Chondrocyte (in vitro differentiated cells): ENCODE measurements at regions not wholly inside any gene's neighbourhood (a gene's known extent, or its start where the extent isn't known, plus 50 kb on each side); places are given as distances from the start of the nearest gene placed in this dataset.
"Not testable (repeated sequence)": the region's sequence is repeated elsewhere in the genome, so short reads cannot be mapped to it uniquely, and the experiment has no call there.

Experiments
- DNase-seq: peaks from one replicate; pipeline ENCODE4 v3.0.0; 2021; ENCODE audit warnings: mixed read lengths, low spot score
- H3K27ac Mint-ChIP-seq: one replicate; pipeline ENCODE4 v1.8.0; 2021; ENCODE audit warnings: mild to moderate bottlenecking, moderate library complexity, mixed read lengths; ENCODE audit not compliant: unreplicated experiment
- H3K27me3 Mint-ChIP-seq: 2 replicates; pipeline ENCODE4 v1.8.0; 2021; ENCODE audit warnings: low read depth, mixed read lengths
- H3K36me3 Mint-ChIP-seq: 2 replicates; pipeline ENCODE4 v1.8.0; 2021; ENCODE audit warnings: low read depth, mixed read lengths
- H3K4me1 Mint-ChIP-seq: 2 replicates; pipeline ENCODE4 v1.8.0; 2021; ENCODE audit warnings: low read depth, mild to moderate bottlenecking, mixed read lengths
- H3K4me3 Mint-ChIP-seq: one replicate; pipeline ENCODE4 v1.8.0; 2021; ENCODE audit warnings: mild to moderate bottlenecking, moderate library complexity, mixed read lengths; ENCODE audit not compliant: unreplicated experiment
- H3K9me3 Mint-ChIP-seq: 2 replicates; pipeline ENCODE4 v1.8.0; 2021; ENCODE audit warnings: low read depth, mixed read lengths
- TF ChIP-seq, protein P1 (sequence below): fragments of 200-600 bp; sonication (generic); IDR thresholded peaks from 2 replicates; pipeline ENCODE4 v1.5.0; 2021; ENCODE audit warnings: antibody characterized with exemption, mild to moderate bottlenecking, moderate library complexity

DNA sequence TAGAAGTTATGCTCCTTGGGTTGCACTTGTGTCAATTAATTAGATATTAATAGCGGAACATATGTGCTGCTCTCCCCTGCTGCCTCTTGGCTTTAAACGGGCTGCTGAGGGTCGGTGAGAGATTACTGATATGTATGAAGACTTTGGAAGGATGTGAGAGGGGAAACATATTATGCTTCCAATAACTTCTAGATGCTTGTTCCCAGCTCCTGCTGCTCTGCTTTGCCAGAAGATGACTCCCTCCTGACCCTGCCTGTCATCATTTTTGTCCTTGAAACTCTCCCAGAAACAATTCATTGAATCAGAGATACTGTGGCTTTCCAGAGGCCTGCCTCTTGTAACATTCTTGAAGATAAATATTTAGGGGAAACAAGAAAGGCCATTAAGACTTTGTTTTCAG lies 300.1 kb upstream of the STXBP6 start:
- H3K4me3 Mint-ChIP-seq, result no peak overlapping the region
- no peak for DNase-seq
- H3K27me3 Mint-ChIP-seq, result no peaks in the 10 kb centered on the region
- H3K4me1 Mint-ChIP-seq, result no peaks in the 10 kb centered on the region
- no peak overlapping the region for H3K27ac Mint-ChIP-seq
- peaks cover 10% of the 10 kb centered on the region for H3K9me3 Mint-ChIP-seq
- TF ChIP-seq, protein P1, sequence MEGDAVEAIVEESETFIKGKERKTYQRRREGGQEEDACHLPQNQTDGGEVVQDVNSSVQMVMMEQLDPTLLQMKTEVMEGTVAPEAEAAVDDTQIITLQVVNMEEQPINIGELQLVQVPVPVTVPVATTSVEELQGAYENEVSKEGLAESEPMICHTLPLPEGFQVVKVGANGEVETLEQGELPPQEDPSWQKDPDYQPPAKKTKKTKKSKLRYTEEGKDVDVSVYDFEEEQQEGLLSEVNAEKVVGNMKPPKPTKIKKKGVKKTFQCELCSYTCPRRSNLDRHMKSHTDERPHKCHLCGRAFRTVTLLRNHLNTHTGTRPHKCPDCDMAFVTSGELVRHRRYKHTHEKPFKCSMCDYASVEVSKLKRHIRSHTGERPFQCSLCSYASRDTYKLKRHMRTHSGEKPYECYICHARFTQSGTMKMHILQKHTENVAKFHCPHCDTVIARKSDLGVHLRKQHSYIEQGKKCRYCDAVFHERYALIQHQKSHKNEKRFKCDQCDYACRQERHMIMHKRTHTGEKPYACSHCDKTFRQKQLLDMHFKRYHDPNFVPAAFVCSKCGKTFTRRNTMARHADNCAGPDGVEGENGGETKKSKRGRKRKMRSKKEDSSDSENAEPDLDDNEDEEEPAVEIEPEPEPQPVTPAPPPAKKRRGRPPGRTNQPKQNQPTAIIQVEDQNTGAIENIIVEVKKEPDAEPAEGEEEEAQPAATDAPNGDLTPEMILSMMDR, result no peak
- H3K36me3 Mint-ChIP-seq, result no peaks in the 10 kb centered on the region

DNA sequence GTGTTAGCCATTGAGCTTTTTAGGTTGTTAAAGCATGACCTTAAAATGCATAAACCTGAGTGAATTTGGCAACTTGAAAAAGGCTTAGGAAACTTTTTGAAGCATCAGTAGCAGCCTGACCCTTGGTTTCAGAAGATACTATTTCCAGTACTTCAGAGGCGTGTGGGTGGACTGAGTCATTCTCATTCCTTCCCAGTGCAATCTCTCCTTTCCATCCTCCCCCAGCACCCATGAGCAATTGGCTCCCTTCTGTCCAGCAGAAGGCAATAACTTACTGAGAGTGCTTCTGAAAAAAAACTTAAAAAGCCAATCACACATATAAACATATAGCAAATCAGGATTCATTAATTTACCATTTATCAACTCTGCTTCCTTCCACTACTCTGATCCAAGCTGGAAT lies 299.3 kb upstream of the STXBP6 start:
- Mint-ChIP-seq H3K9me3 (peaks cover 13% of the 10 kb centered on the region), H3K36me3 (no peaks in the 10 kb centered on the region), H3K4me1 (no peaks in the 10 kb centered on the region), H3K27me3 (no peaks in the 10 kb centered on the region), H3K4me3 (no peak overlapping the region), H3K27ac (no peak overlapping the region)
- TF ChIP-seq, protein P1, result no peak
- no peak for DNase-seq

DNA sequence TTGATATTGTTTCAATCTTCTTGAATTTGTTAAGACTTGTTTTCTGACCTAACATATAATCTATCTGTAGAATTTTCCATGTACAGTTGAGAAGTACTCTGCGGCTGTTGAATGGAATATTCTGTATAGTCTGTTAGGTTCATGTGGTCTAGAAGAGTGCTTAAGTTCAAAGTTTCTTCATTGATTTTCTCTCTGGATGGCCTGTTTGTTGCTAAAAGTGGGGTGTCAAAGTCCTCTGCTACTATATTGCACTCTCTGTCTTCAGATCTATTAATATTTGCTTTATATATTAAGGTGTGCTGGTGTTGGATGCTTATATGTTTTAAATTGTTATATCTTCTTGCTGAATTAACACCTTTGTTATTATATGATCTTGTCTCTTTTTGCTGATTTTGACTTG lies 290.9 kb upstream of the STXBP6 start:
- TF ChIP-seq, protein P1, result no peak
- Mint-ChIP-seq H3K27me3 (no peaks in the 10 kb centered on the region), H3K36me3 (peaks cover 4% of the 10 kb centered on the region)

DNA sequence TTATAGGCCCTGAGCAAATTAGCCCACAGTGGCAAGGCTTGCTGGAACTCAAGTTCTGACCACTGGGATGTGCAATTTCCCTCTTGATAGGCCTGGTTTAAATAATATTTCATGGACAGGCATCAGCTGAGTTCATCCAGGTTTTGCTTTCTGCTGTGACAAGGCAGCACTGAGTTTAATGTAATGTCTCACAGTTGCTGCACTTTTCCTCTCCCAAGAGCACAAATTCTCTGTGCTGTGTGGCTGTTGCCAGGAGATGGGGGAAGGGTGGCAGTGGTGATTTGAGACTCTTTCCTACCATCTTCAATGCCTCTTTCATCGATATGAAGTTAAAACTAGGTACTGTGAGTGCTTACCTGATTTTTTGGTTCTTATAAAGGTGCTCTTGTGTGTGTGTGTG lies 272.8 kb upstream of the STXBP6 start:
- Mint-ChIP-seq H3K36me3 (no peaks in the 10 kb centered on the region), H3K27me3 (no peaks in the 10 kb centered on the region), H3K9me3 (peaks cover 24% of the 10 kb centered on the region), H3K4me3 (no peak overlapping the region), H3K27ac (no peak overlapping the region), H3K4me1 (no peaks in the 10 kb centered on the region)
- no peak for DNase-seq
- TF ChIP-seq, protein P1, result no peak

More for the DNA sequence above, 290.9 kb upstream of the STXBP6 start:
- DNase-seq, result no peak
- Mint-ChIP-seq H3K9me3 (peaks cover 58% of the 10 kb centered on the region), H3K4me3 (no peak overlapping the region), H3K27ac (no peak overlapping the region), H3K4me1 (no peaks in the 10 kb centered on the region)

DNA sequence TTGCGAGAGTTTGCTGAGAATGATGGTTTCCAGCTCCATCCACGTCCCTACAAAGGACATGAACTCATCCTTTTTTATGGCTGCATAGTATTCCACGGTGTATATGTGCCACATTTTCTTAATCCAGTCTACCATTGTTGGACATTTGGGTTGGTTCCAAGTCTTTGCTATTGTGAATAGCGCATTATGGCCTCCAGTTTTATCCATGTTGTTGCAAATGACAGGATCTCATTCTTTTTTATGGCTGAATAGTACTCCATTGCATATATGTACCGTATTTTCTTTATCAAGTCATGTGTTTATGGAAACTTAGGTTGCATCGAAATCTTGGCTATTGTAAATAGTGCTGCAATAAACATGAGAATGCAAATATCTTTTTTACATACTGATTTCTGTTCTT lies 266.1 kb upstream of the STXBP6 start:
- H3K27me3 Mint-ChIP-seq, H3K4me1 Mint-ChIP-seq, DNase-seq, H3K36me3 Mint-ChIP-seq, H3K4me3 Mint-ChIP-seq, H3K27ac Mint-ChIP-seq: not testable (repeated sequence)
- H3K9me3 Mint-ChIP-seq, result peaks cover 31% of the 10 kb centered on the region

DNA sequence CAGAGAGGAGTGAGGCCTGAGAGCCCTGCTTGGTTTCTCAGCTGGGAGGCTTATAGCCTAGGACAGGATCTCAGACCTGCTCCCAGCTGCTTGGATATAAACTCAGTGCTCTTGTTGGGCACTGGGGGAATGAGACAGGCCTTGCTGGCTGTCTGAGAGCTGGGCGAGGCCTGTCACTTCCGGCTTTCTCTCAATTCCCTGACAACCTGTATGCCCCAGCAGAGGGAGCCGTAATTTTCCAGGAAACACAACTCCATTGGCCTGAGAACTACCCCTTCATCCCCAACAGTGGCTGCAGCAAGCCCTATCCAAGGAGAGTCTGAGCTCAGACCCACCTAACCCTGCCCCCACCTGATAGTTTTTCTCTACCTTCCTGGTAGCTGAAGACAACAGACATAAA lies 258.3 kb upstream of the STXBP6 start:
- Mint-ChIP-seq H3K4me1 (no peaks in the 10 kb centered on the region), H3K27ac (no peak overlapping the region), H3K4me3 (no peak overlapping the region), H3K9me3 (peaks cover 17% of the 10 kb centered on the region), H3K36me3 (no peaks in the 10 kb centered on the region), H3K27me3 (no peaks in the 10 kb centered on the region)
- TF ChIP-seq, protein P1, result no peak
- no peak for DNase-seq
